Esophagus muscularis mucosa (tissue), 3 donors: ENCODE measurements at regions not wholly inside any gene's neighbourhood (a gene's known extent, or its start where the extent isn't known, plus 50 kb on each side); places are given as distances from the start of the nearest gene placed in this dataset.

Experiments
- POLR2AphosphoS5 ChIP-seq, 2 donors: sonication (generic); formaldehyde crosslinking; IDR thresholded peaks; one replicate each; pipeline ENCODE4 v1.6.1; 2017; ENCODE audit warnings: antibody characterized with exemption in 2 of 2
- TF ChIP-seq, protein P1 (sequence below), 3 experiments: fragments of 200-600 bp in 2 of 3; fragments of 450-650 bp in 1 of 3; sonication (generic) in 2 of 3; IDR thresholded peaks; one replicate each; pipeline ENCODE4 v1.5.1; 2017 to 2019; ENCODE audit warnings: antibody characterized with exemption in 3 of 3, mild to moderate bottlenecking in 2 of 3, moderate library complexity in 1 of 3

DNA sequence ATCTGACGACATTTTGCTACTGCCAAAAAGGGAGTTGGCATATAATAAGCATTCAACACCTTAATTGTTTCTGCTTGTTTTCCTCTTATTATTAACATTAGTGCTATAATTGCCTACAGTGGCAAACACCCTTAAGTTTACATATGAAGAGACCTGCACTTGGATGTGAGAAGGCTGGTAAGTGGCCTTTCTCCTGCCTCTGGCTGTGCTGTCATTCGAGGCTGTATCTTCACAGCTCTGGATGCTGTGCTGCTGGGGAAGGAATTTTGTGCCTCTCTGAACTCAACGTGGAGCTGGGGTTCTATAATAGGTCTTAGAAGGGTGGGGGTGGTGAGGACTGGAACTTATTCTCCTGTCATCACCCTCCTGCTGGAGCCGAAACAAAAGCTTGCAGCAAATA, 385.9 kb downstream of the EMP1 start:
- no peak for TF ChIP-seq POLR2AphosphoS5 (IDR thresholded peaks at IDR 0.05)
- TF ChIP-seq, protein P1, sequence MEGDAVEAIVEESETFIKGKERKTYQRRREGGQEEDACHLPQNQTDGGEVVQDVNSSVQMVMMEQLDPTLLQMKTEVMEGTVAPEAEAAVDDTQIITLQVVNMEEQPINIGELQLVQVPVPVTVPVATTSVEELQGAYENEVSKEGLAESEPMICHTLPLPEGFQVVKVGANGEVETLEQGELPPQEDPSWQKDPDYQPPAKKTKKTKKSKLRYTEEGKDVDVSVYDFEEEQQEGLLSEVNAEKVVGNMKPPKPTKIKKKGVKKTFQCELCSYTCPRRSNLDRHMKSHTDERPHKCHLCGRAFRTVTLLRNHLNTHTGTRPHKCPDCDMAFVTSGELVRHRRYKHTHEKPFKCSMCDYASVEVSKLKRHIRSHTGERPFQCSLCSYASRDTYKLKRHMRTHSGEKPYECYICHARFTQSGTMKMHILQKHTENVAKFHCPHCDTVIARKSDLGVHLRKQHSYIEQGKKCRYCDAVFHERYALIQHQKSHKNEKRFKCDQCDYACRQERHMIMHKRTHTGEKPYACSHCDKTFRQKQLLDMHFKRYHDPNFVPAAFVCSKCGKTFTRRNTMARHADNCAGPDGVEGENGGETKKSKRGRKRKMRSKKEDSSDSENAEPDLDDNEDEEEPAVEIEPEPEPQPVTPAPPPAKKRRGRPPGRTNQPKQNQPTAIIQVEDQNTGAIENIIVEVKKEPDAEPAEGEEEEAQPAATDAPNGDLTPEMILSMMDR (IDR thresholded peaks at IDR 0.05), result no peak
